ENCODE measurements at regions not wholly inside any gene's neighbourhood (a gene's known extent, or its start where the extent isn't known, plus 50 kb on each side); places are given as distances from the start of the nearest gene placed in this dataset.

GRCh38 chr6:141682391-141682790 is 450.3 kb upstream of the GJE1 start (continued):
- no peak for TF ChIP-seq MLX (CRISPR knock-in tag; conservative IDR thresholded peaks at IDR 0.05)
- no peak for TF ChIP-seq ZBTB34 (CRISPR knock-in tag; IDR thresholded peaks at IDR 0.05)
- no peak for TF ChIP-seq CHD7 (IDR thresholded peaks at IDR 0.05; ENCODE audit: low read depth, low read length)

Data from K562 (cell line).